H1 (cell line): ENCODE measurements at regions not wholly inside any gene's neighbourhood (a gene's known extent, or its start where the extent isn't known, plus 50 kb on each side); places are given as distances from the start of the nearest gene placed in this dataset.

Experiments used
- CTCF ChIA-PET: fragments of 300-600 bp; sonication (Branson Sonifier 250); formaldehyde crosslinking; loops from one replicate; lab custom pipeline; 2021; ENCODE audit not compliant: partially characterized antibody; lab: Charles Lee
- POLR2A ChIA-PET: fragments of 300-600 bp; sonication (Branson Sonifier 250); formaldehyde crosslinking; loops from one replicate; lab custom pipeline; 2021; ENCODE audit warnings: inconsistent platforms; ENCODE audit not compliant: partially characterized antibody; lab: Charles Lee
- DNase-seq, 2 experiments: peaks; one replicate each; pipeline versions ENCODE4 v3.0.0 to v3.0.0-alpha.2; 2010 to 2022; ENCODE audit warnings: low spot score in 2 of 2, low read depth in 1 of 2, mixed read lengths in 1 of 2
- FAIRE-seq: peaks from 2 replicates; lab custom pipeline; 2011; peaks lifted over from hg19 to GRCh38; lab: Jason Lieb, UNC
- H2AFZ ChIP-seq: 2 replicates; pipeline ENCODE4 v1.8.1; 2012; ENCODE audit warnings: low read length, inconsistent platforms
- H2AK5ac ChIP-seq: 2 replicates; pipeline ENCODE4 v1.6.1; 2013; ENCODE audit warnings: low read depth, low read length
- H2BK120ac ChIP-seq: replicated peaks from 2 replicates; pipeline ENCODE3; 2013; ENCODE audit warnings: low read depth, low read length, inconsistent platforms
- H2BK12ac ChIP-seq: 2 replicates; pipeline ENCODE4 v1.6.1; 2013; ENCODE audit warnings: low read depth, low read length
- H2BK15ac ChIP-seq: 2 replicates; pipeline ENCODE4 v1.6.1; 2013; ENCODE audit warnings: low read length
- H2BK20ac ChIP-seq: 2 replicates; pipeline ENCODE4 v1.6.1; 2013; ENCODE audit warnings: low read length
- H2BK5ac ChIP-seq: 2 replicates; pipeline ENCODE4 v1.6.1; 2013; ENCODE audit warnings: low read depth, low read length
- H3K14ac ChIP-seq: 2 replicates; pipeline ENCODE4 v1.6.1; 2013; ENCODE audit warnings: inconsistent platforms; ENCODE audit not compliant: insufficient read length
- H3K18ac ChIP-seq: 2 replicates; pipeline ENCODE4 v1.6.1; 2013; ENCODE audit warnings: low read length; ENCODE audit errors: extremely low read depth
- H3K23ac ChIP-seq: 2 replicates; pipeline ENCODE4 v1.6.1; 2013; ENCODE audit warnings: inconsistent platforms; ENCODE audit not compliant: insufficient read length
- H3K23me2 ChIP-seq: 2 replicates; pipeline ENCODE4 v1.6.1; 2013; ENCODE audit warnings: low read depth, low read length
- H3K27ac ChIP-seq: 2 replicates; pipeline ENCODE4 v1.6.1; 2011; ENCODE audit warnings: low read depth, low read length, inconsistent platforms
- H3K27me3 ChIP-seq, 4 experiments: replicated peaks in 1 of 4; 1 replicate in 1 of 4; 2 replicates in 3 of 4; pipeline versions ENCODE4 v1.6.1 to v1.8.1; 2011 to 2013; ENCODE audit warnings: low read length in 3 of 4, mild to moderate bottlenecking in 3 of 4, inconsistent platforms in 2 of 4, mixed read lengths in 2 of 4, moderate library complexity in 1 of 4; ENCODE audit not compliant: control insufficient read depth in 3 of 4, insufficient read depth in 3 of 4; ENCODE audit errors: extremely low read depth in 1 of 4
- H3K36me3 ChIP-seq, 4 experiments: 2 replicates each; pipeline versions ENCODE4 v1.6.1 to v1.8.1; 2011 to 2013; ENCODE audit warnings: mild to moderate bottlenecking in 4 of 4, low read length in 3 of 4, moderate library complexity in 2 of 4, control low read depth in 1 of 4, inconsistent platforms in 1 of 4; ENCODE audit not compliant: insufficient read depth in 4 of 4, control insufficient read depth in 2 of 4
- H3K4ac ChIP-seq: replicated peaks from 2 replicates; pipeline ENCODE3; 2013; ENCODE audit warnings: low read length, low read depth, mixed read lengths, inconsistent platforms; ENCODE audit not compliant: insufficient read length
- H3K4me1 ChIP-seq, 4 experiments: replicated peaks in 1 of 4; 1 replicate in 1 of 4; 2 replicates in 3 of 4; pipeline versions ENCODE4 v1.6.1 to v1.8.1; 2011 to 2013; ENCODE audit warnings: low read length in 3 of 4, inconsistent platforms in 2 of 4, mixed read lengths in 1 of 4; ENCODE audit not compliant: insufficient read depth in 4 of 4, control insufficient read depth in 3 of 4
- H3K4me2 ChIP-seq, 2 experiments: 2 replicates each; pipeline versions ENCODE4 v1.6.1 to v1.8.1; 2011 to 2013; ENCODE audit warnings: low read depth in 2 of 2, low read length in 2 of 2, control low read depth in 1 of 2, inconsistent platforms in 1 of 2, mild to moderate bottlenecking in 1 of 2; ENCODE audit not compliant: insufficient read depth in 1 of 2
- H3K4me3 ChIP-seq, 4 experiments: fragments of 200-600, 300-600 bp in 1 of 4; sonication (generic), shearing (Covaris generic), sonication (Bioruptor Twin) in 1 of 4; 2 replicates each; pipeline versions ENCODE4 v1.5.1 to v1.8.1; 2011 to 2016; ENCODE audit warnings: low read length in 4 of 4, low read depth in 3 of 4, control low read depth in 2 of 4, inconsistent platforms in 2 of 4, mild to moderate bottlenecking in 2 of 4, mixed read lengths in 1 of 4, moderate library complexity in 1 of 4; ENCODE audit not compliant: insufficient read depth in 2 of 4; ENCODE audit errors: extremely low read depth in 1 of 4
- H3K56ac ChIP-seq: replicated peaks from 2 replicates; pipeline ENCODE3; 2013; ENCODE audit warnings: low read depth, mild to moderate bottlenecking, mixed read lengths, low read length, inconsistent platforms; ENCODE audit not compliant: insufficient read length
- H3K79me1 ChIP-seq: 2 replicates; pipeline ENCODE4 v1.6.1; 2013; ENCODE audit warnings: low read depth, low read length, control low read depth
- H3K79me2 ChIP-seq, 2 experiments: 2 replicates each; pipeline versions ENCODE4 v1.6.1 to v1.8.1; 2012 to 2013; ENCODE audit warnings: low read length in 2 of 2, mild to moderate bottlenecking in 2 of 2, inconsistent platforms in 1 of 2; ENCODE audit not compliant: insufficient read depth in 2 of 2, control insufficient read depth in 1 of 2
- H3K9ac ChIP-seq, 4 experiments: replicated peaks in 1 of 4; 1 replicate in 1 of 4; 2 replicates in 3 of 4; pipeline versions ENCODE4 v1.6.1 to v1.8.1; 2011 to 2013; ENCODE audit warnings: low read depth in 3 of 4, low read length in 3 of 4, control low read depth in 2 of 4, mild to moderate bottlenecking in 2 of 4, moderate library complexity in 2 of 4, inconsistent platforms in 1 of 4; ENCODE audit errors: extremely low read depth in 1 of 4
- H3K9me3 ChIP-seq, 2 experiments: 2 replicates each; pipeline versions ENCODE4 v1.6.1 to v1.8.1; 2012 to 2013; ENCODE audit warnings: mild to moderate bottlenecking in 2 of 2, moderate library complexity in 2 of 2, control low read depth in 1 of 2, inconsistent platforms in 1 of 2, low read depth in 1 of 2, low read length in 1 of 2, mixed read lengths in 1 of 2; ENCODE audit not compliant: insufficient read depth in 2 of 2
- H4K20me1 ChIP-seq, 2 experiments: replicated peaks in 1 of 2; 2 replicates each; pipeline versions ENCODE3 to v1.8.1; 2011 to 2013; ENCODE audit warnings: inconsistent platforms in 2 of 2, low read length in 2 of 2, mild to moderate bottlenecking in 1 of 2; ENCODE audit not compliant: insufficient read depth in 2 of 2, control insufficient read depth in 1 of 2
- H4K5ac ChIP-seq: 2 replicates; pipeline ENCODE4 v1.6.1; 2013; ENCODE audit warnings: low read length, low read depth, mixed read lengths, inconsistent platforms; ENCODE audit not compliant: insufficient read length
- H4K8ac ChIP-seq: 2 replicates; pipeline ENCODE4 v1.8.0; 2013; ENCODE audit warnings: mild to moderate bottlenecking, moderate library complexity, low read length, inconsistent platforms; ENCODE audit not compliant: insufficient read depth; ENCODE audit errors: extremely low read depth
- H4K91ac ChIP-seq: replicated peaks from 2 replicates; pipeline ENCODE3; 2013; ENCODE audit warnings: low read length, mixed read lengths, inconsistent platforms; ENCODE audit not compliant: insufficient read length
- BRCA1 ChIP-seq: IDR thresholded peaks from 2 replicates; pipeline ENCODE4 v1.6.1; 2012; ENCODE audit warnings: low read depth, low read length, improper control_type of control experiment
- CHD1 ChIP-seq: IDR thresholded peaks from 2 replicates; pipeline ENCODE4 v1.6.1; 2012; ENCODE audit warnings: low read depth, low read length, improper control_type of control experiment
- CTCF ChIP-seq, 3 experiments: IDR thresholded peaks; 1 replicate in 2 of 3; 2 replicates in 1 of 3; pipeline versions ENCODE4 v1.5.1 to v1.6.1; 2011; ENCODE audit warnings: low read length in 3 of 3, mild to moderate bottlenecking in 3 of 3, inconsistent platforms in 2 of 3, low read depth in 1 of 3, moderate library complexity in 1 of 3; ENCODE audit not compliant: insufficient read depth in 1 of 3; ENCODE audit errors: control extremely low read depth in 1 of 3
- EZH2 ChIP-seq: fragments of 200-600 bp; sonication (generic); IDR thresholded peaks from 2 replicates; pipeline ENCODE4 v1.7.1; 2012; ENCODE audit warnings: low read depth, mild to moderate bottlenecking, moderate library complexity, low read length, inconsistent platforms; ENCODE audit not compliant: severe bottlenecking
- MAX ChIP-seq: IDR thresholded peaks from 2 replicates; pipeline ENCODE4 v1.6.1; 2012; ENCODE audit warnings: inconsistent platforms
- NANOG ChIP-seq: IDR thresholded peaks from 2 replicates; pipeline ENCODE4 v1.6.1; 2011; ENCODE audit warnings: low read length, low read depth, mild to moderate bottlenecking, inconsistent platforms; ENCODE audit not compliant: insufficient read depth, poor library complexity, severe bottlenecking
- TCF12 ChIP-seq: IDR thresholded peaks from 2 replicates; pipeline ENCODE4 v1.6.1; 2011; ENCODE audit warnings: low read depth, mild to moderate bottlenecking, low read length
- USF2 ChIP-seq: IDR thresholded peaks from 2 replicates; pipeline ENCODE4 v1.6.1; 2011; ENCODE audit warnings: low read length, improper control_type of control experiment
- WGBS, 2 experiments: shearing (Covaris generic) in 1 of 2; methylation state at CpG; one replicate each; pipeline versions ENCODE4 v1.1.6 to v1.1.7; 2013 to 2015; ENCODE audit warnings: low lambda C conversion rate in 2 of 2, mixed read lengths in 2 of 2, inconsistent platforms in 1 of 2, low coverage in 1 of 2, missing lambda C conversion rate in 1 of 2; ENCODE audit not compliant: insufficient replicate concordance in 2 of 2, insufficient coverage in 1 of 2, insufficient read length in 1 of 2; ENCODE audit errors: extremely low coverage in 1 of 2, missing lambda C conversion rate in 1 of 2; 5-methylcytosine and 5-hydroxymethylcytosine counted together

DNA sequence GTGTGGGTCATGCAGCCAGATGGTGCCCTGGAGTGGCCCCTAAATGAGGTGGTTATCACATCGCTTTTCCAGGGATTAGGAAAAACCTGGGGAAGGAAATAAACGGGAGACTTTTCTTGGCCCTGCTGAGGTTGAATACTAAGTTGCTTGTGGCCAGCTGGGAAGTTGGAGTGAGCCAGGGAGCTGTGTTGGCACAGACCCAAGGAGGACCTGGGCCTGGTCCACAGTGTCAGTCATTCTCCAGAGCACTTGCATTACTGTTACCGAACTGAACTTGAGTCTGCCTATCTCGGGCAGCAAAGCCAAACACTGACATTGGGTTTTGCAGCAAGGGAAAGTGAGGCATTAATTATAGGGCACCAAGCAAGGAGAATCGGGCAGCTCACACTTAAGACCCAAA is 339.0 kb downstream of the GABRB3 start:
- WGBS, 2 experiments, result 82% methylated on average over 5 of the region's 5 CpGs; no CpG with 5 or more reads in 1 of the 2 experiments

More for the DNA sequence above, 339.0 kb downstream of the GABRB3 start:
- no peak overlapping the region for H3K18ac ChIP-seq
- POLR2A ChIA-PET, result no interaction called here
- peaks cover 0 to 3% (median 0%) of the 10 kb centered on the region in 4 experiments; a peak in 1 of 7 replicates for H3K4me1 ChIP-seq
- H3K27ac ChIP-seq, result no peak overlapping the region
- no peak overlapping the region for H2BK20ac ChIP-seq
- no peak overlapping the region for H2BK5ac ChIP-seq
- H3K23me2 ChIP-seq, result no peaks in the 10 kb centered on the region
- H4K20me1 ChIP-seq, result no peaks in the 10 kb centered on the region
- no peak overlapping the region for H4K8ac ChIP-seq
- no peaks in the 10 kb centered on the region for H3K9me3 ChIP-seq
- no peak for DNase-seq
- no peak overlapping the region for H4K91ac ChIP-seq
- no peak overlapping the region for H3K23ac ChIP-seq
- no peak overlapping the region for H3K9ac ChIP-seq
- CTCF ChIA-PET, result no interaction called here
- H2BK12ac ChIP-seq, result no peak overlapping the region
- no peaks in the 10 kb centered on the region for H3K27me3 ChIP-seq
- H3K79me2 ChIP-seq, result no peaks in the 10 kb centered on the region
- no peak overlapping the region for H4K5ac ChIP-seq
- H3K4ac ChIP-seq, result no peak overlapping the region
- no peak overlapping the region for H2AK5ac ChIP-seq
- no peak overlapping the region for H3K56ac ChIP-seq
- H3K79me1 ChIP-seq, result no peaks in the 10 kb centered on the region
- no peak overlapping the region for H2BK120ac ChIP-seq
- no peak overlapping the region for H2BK15ac ChIP-seq
- H3K4me3 ChIP-seq, result no peak overlapping the region
- no peaks in the 10 kb centered on the region for H3K36me3 ChIP-seq
- no peak for FAIRE-seq
- no peak overlapping the region for H3K14ac ChIP-seq
- no peak overlapping the region for H3K4me2 ChIP-seq
- no peak for TF ChIP-seq USF2
- TF ChIP-seq TCF12, result no peak
- no peak for TF ChIP-seq NANOG
- no peak for TF ChIP-seq CTCF (IDR thresholded peaks at IDR 0.05; ENCODE audit: control extremely low read depth in 1 of 3, insufficient read depth in 1 of 3, low read depth in 1 of 3, low read length in 3 of 3)
- TF ChIP-seq MAX, result no peak
- TF ChIP-seq CHD1, result no peak
- TF ChIP-seq BRCA1, result no peak
- TF ChIP-seq EZH2, result no peak
- no peak overlapping the region for H2AFZ ChIP-seq
